ENCODE measurements at regions not wholly inside any gene's neighbourhood (a gene's known extent, or its start where the extent isn't known, plus 50 kb on each side); places are given as distances from the start of the nearest gene placed in this dataset.

DNA sequence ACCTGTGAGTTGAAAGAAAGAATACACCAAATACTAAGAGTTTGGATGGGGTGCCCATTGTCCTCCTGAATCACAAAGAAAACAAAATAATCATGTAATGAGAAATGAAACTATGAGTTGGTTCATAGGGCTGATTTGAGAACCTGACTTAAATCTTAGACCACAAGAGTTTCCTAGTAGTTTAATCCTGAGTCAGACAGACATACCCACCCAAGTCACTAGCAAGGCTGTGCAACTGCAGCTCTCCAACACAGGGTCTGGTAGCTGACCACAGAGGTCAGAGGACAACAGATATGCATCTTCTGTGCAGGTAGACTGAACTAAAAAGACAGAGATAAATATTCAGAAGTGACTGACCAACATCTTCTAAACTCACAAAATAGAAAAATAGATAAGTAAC, 296.3 kb upstream of the TMCO5A start:
- Histone ChIP-seq H4K20me1 (ENCODE audit: insufficient read depth) (no peaks in the 10 kb centered on the region), H3K79me2 (ENCODE audit: insufficient read depth, low read depth) (no peaks in the 10 kb centered on the region), H3K4me3 (IDR thresholded peaks at IDR 0.05; ENCODE audit: insufficient read depth, low read depth, low read length) (no peak overlapping the region), H3K27me3 (ENCODE audit: insufficient read depth, low read depth) (no peaks in the 10 kb centered on the region), H3K9ac (no peak overlapping the region), H3K4me1 (ENCODE audit: low read depth, poor library complexity, severe bottlenecking) (peaks cover 12% of the 10 kb centered on the region), H3K27ac (no peak overlapping the region), H3K4me2 (peak overlapping the region; percentile 25; the same call in 1 of the 2 replicates), H2AFZ (ENCODE audit: low read depth) (no peak overlapping the region), H3K36me3 (ENCODE audit: insufficient read depth) (no peaks in the 10 kb centered on the region; the same call in 1 of the 2 replicates)
- TF ChIP-seq, protein P1, sequence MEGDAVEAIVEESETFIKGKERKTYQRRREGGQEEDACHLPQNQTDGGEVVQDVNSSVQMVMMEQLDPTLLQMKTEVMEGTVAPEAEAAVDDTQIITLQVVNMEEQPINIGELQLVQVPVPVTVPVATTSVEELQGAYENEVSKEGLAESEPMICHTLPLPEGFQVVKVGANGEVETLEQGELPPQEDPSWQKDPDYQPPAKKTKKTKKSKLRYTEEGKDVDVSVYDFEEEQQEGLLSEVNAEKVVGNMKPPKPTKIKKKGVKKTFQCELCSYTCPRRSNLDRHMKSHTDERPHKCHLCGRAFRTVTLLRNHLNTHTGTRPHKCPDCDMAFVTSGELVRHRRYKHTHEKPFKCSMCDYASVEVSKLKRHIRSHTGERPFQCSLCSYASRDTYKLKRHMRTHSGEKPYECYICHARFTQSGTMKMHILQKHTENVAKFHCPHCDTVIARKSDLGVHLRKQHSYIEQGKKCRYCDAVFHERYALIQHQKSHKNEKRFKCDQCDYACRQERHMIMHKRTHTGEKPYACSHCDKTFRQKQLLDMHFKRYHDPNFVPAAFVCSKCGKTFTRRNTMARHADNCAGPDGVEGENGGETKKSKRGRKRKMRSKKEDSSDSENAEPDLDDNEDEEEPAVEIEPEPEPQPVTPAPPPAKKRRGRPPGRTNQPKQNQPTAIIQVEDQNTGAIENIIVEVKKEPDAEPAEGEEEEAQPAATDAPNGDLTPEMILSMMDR (conservative IDR thresholded peaks at IDR 0.05; ENCODE audit: low read depth, low read length) = no peak

DNA sequence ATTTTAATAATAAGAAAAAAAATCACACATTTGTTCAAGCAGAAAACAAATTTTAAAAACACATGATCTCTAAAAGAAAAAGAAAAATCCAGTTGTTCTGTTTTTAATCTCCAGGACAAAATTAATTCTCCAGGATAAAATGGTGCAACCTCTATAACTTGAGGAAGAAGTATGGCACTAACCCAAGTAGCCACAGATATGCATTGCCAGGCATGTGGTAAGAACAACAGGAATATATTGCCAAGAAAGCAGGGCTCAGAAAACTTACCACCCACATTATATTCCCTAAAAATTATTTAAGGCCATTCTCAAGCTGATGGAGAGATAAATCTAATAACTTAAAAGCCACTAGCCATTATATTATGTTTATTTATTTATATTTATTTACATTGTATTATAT, 295.7 kb upstream of the TMCO5A start:
- Histone ChIP-seq H3K36me3 (ENCODE audit: insufficient read depth) (no peaks in the 10 kb centered on the region; the same call in 1 of the 2 replicates), H3K4me2 (no peak overlapping the region), H3K27me3 (ENCODE audit: insufficient read depth, low read depth) (no peaks in the 10 kb centered on the region), H3K79me2 (ENCODE audit: insufficient read depth, low read depth) (no peaks in the 10 kb centered on the region), H2AFZ (ENCODE audit: low read depth) (no peak overlapping the region), H4K20me1 (ENCODE audit: insufficient read depth) (no peaks in the 10 kb centered on the region), H3K27ac (no peak overlapping the region), H3K4me1 (ENCODE audit: low read depth, poor library complexity, severe bottlenecking) (peaks cover 12% of the 10 kb centered on the region), H3K9ac (no peak overlapping the region), H3K4me3 (IDR thresholded peaks at IDR 0.05; ENCODE audit: insufficient read depth, low read depth, low read length) (no peak overlapping the region)
- TF ChIP-seq, protein P1 (conservative IDR thresholded peaks at IDR 0.05; ENCODE audit: low read depth, low read length) = no peak

DNA sequence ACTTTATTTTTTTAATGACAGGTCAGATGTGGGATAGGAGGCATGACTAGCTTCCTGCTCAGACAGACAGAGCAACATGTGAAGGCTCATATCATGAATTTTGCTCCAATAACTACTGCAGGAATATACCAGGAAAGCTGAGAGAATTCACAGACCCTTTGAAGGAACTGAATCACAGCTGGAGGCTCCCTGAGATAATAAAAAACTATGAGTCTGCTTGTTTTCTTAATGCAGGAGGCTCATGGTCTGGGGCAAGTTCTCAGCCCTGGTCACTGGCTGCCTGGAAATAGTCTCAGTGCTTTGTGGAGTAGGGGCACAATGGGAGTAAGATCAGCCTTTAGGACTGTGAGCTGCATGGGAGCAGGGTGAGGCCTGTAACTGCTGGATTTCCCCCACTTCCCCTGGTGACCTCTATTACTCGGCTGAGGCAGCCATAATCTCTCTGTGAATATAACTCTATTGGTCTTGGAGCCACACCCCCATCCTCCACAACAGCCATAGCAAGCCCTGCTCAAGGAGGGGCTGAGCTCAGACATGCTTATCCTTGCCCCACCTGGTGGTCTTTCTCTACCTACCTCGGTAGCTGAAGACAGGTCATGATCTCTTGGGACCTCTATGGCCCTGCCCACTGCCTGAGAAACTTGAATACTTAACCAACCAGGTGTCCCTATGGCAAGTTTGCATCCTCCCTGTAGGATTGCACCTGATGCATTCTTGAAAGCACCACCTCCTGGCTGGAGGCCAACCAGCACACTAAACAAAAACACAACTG, 281.6 kb upstream of the TMCO5A start:
- no peaks in the 10 kb centered on the region for H3K4me1 ChIP-seq (ENCODE audit: low read depth, poor library complexity, severe bottlenecking)
- H3K27me3 ChIP-seq (ENCODE audit: insufficient read depth, low read depth) = no peaks in the 10 kb centered on the region
- H2AFZ ChIP-seq (ENCODE audit: low read depth) = no peak overlapping the region
- H3K27ac ChIP-seq = no peak overlapping the region
- TF ChIP-seq, protein P1 (conservative IDR thresholded peaks at IDR 0.05; ENCODE audit: low read depth, low read length) = no peak
- no peaks in the 10 kb centered on the region for H3K36me3 ChIP-seq (ENCODE audit: insufficient read depth)
- H4K20me1 ChIP-seq (ENCODE audit: insufficient read depth) = no peaks in the 10 kb centered on the region
- no peaks in the 10 kb centered on the region for H3K79me2 ChIP-seq (ENCODE audit: insufficient read depth, low read depth)
- no peak overlapping the region for H3K4me2 ChIP-seq
- no peak overlapping the region for H3K4me3 ChIP-seq (IDR thresholded peaks at IDR 0.05; ENCODE audit: insufficient read depth, low read depth, low read length)
- H3K9ac ChIP-seq = no peak overlapping the region

DNA sequence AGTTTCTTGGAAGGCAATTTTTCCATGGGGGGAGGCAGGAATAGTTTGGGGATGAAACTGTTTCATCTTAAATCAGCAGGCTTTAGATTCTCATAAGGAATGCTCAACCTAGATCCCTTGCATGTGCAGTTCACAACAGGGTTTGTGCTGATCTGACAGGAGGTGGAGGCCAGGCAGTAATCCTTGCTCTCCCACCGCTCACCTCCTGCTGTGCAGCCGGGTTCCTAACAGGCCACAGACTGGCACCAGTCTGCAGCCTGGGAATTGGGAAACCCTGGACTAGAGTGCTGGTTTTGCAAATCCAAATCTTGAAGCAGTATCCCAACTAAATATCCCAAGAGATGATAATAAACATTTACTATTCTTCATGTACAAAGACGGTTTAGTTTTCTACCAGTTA, 256.3 kb upstream of the TMCO5A start:
- Histone ChIP-seq H3K79me2 (ENCODE audit: insufficient read depth, low read depth) (no peaks in the 10 kb centered on the region), H3K4me1 (ENCODE audit: low read depth, poor library complexity, severe bottlenecking) (no peaks in the 10 kb centered on the region), H3K27me3 (ENCODE audit: insufficient read depth, low read depth) (no peaks in the 10 kb centered on the region), H2AFZ (ENCODE audit: low read depth) (no peak overlapping the region), H3K4me2 (no peak overlapping the region), H3K4me3 (IDR thresholded peaks at IDR 0.05; ENCODE audit: insufficient read depth, low read depth, low read length) (no peak overlapping the region), H3K9ac (no peak overlapping the region), H3K36me3 (ENCODE audit: insufficient read depth) (no peaks in the 10 kb centered on the region), H3K27ac (no peak overlapping the region), H4K20me1 (ENCODE audit: insufficient read depth) (no peaks in the 10 kb centered on the region)
- TF ChIP-seq, protein P1 (conservative IDR thresholded peaks at IDR 0.05; ENCODE audit: low read depth, low read length) = no peak

Data from KMS-11 (cell line).